Liver (tissue), 8 donors: ENCODE measurements at regions not wholly inside any gene's neighbourhood (a gene's known extent, or its start where the extent isn't known, plus 50 kb on each side); places are given as distances from the start of the nearest gene placed in this dataset.

ENCODE experiments used
- DNase-seq: peaks from one replicate; pipeline ENCODE4 v3.0.0-alpha.2; 2017; ENCODE audit warnings: low spot score
- H3K27ac ChIP-seq, 2 donors: one replicate each; pipeline ENCODE4 v1.7.0; 2013; ENCODE audit warnings: inconsistent platforms in 2 of 2, low read length in 2 of 2, control low read depth in 1 of 2, low read depth in 1 of 2, mild to moderate bottlenecking in 1 of 2
- H3K27me3 ChIP-seq, 4 donors: one replicate each; pipeline versions ENCODE4 v1.6.1 to v1.7.0; 2013; ENCODE audit warnings: low read length in 3 of 4, inconsistent platforms in 1 of 4, mild to moderate bottlenecking in 1 of 4, moderate library complexity in 1 of 4; ENCODE audit not compliant: control insufficient read depth in 4 of 4, insufficient read depth in 4 of 4
- H3K36me3 ChIP-seq, 4 donors: one replicate each; pipeline versions ENCODE4 v1.6.1 to v1.7.0; 2013; ENCODE audit warnings: low read length in 3 of 4, mild to moderate bottlenecking in 3 of 4, low read depth in 1 of 4, moderate library complexity in 1 of 4; ENCODE audit not compliant: control insufficient read depth in 4 of 4, insufficient read depth in 3 of 4
- H3K4me1 ChIP-seq, 4 donors: one replicate each; pipeline versions ENCODE4 v1.6.1 to v1.7.0; 2013; ENCODE audit warnings: low read length in 3 of 4, mild to moderate bottlenecking in 3 of 4, moderate library complexity in 1 of 4; ENCODE audit not compliant: control insufficient read depth in 4 of 4, insufficient read depth in 4 of 4
- H3K4me3 ChIP-seq, 3 donors: one replicate each; pipeline versions ENCODE4 v1.6.1 to v1.7.0; 2013; ENCODE audit warnings: low read length in 3 of 3, control low read depth in 1 of 3, low read depth in 1 of 3, mild to moderate bottlenecking in 1 of 3
- H3K9ac ChIP-seq, 2 donors: one replicate each; pipeline ENCODE4 v1.7.0; 2013; ENCODE audit warnings: low read length in 2 of 2, mild to moderate bottlenecking in 2 of 2, moderate library complexity in 2 of 2, control low read depth in 1 of 2, low read depth in 1 of 2
- H3K9me3 ChIP-seq, 4 donors: one replicate each; pipeline versions ENCODE4 v1.6.1 to v1.7.0; 2013; ENCODE audit warnings: low read length in 3 of 4; ENCODE audit not compliant: control insufficient read depth in 4 of 4
- ATF3 ChIP-seq: IDR thresholded peaks from 2 replicates; pipeline ENCODE4 v1.6.1; 2016; ENCODE audit warnings: antibody characterized with exemption
- CTCF ChIP-seq: fragments of 150-350 bp; IDR thresholded peaks from 2 replicates; pipeline ENCODE4 v1.5.1; 2017; ENCODE audit warnings: improper control_type of control experiment, low read depth, low read length; ENCODE audit not compliant: missing input control
- EGR1 ChIP-seq, 2 donors: IDR thresholded peaks; 2 replicates each; pipeline ENCODE4 v1.6.1; 2016 to 2018; ENCODE audit warnings: antibody characterized with exemption in 2 of 2, low read depth in 2 of 2
- FOXA1 ChIP-seq: IDR thresholded peaks from 2 replicates; pipeline ENCODE4 v1.6.1; 2016; ENCODE audit warnings: antibody characterized with exemption
- FOXA2 ChIP-seq: IDR thresholded peaks from 2 replicates; pipeline ENCODE4 v1.6.1; 2016; ENCODE audit warnings: antibody characterized with exemption
- GABPA ChIP-seq, 2 donors: IDR thresholded peaks in 1 of 2; conservative IDR thresholded peaks in 1 of 2; 2 replicates each; pipeline ENCODE4 v1.6.1; 2016; ENCODE audit warnings: antibody characterized with exemption in 2 of 2, mild to moderate bottlenecking in 1 of 2, moderate library complexity in 1 of 2
- HNF4A ChIP-seq, 2 donors: conservative IDR thresholded peaks; 2 replicates each; pipeline ENCODE4 v1.6.1; 2016; ENCODE audit warnings: antibody characterized with exemption in 2 of 2, mild to moderate bottlenecking in 2 of 2
- HNF4G ChIP-seq: IDR thresholded peaks from 2 replicates; pipeline ENCODE4 v1.6.1; 2016; ENCODE audit warnings: antibody characterized with exemption
- JUND ChIP-seq, 2 donors: IDR thresholded peaks; 2 replicates each; pipeline ENCODE4 v1.6.1; 2016; ENCODE audit warnings: antibody characterized with exemption in 2 of 2
- MAX ChIP-seq: IDR thresholded peaks from 2 replicates; pipeline ENCODE4 v1.6.1; 2016; ENCODE audit warnings: antibody characterized with exemption
- NR2F2 ChIP-seq: IDR thresholded peaks from 2 replicates; pipeline ENCODE4 v1.6.1; 2016; ENCODE audit warnings: antibody characterized with exemption
- REST ChIP-seq: IDR thresholded peaks from 2 replicates; pipeline ENCODE4 v1.6.1; 2016; ENCODE audit warnings: antibody characterized with exemption, mild to moderate bottlenecking
- SP1 ChIP-seq: IDR thresholded peaks from 2 replicates; pipeline ENCODE4 v1.6.1; 2018; ENCODE audit warnings: antibody characterized with exemption, mild to moderate bottlenecking
- TAF1 ChIP-seq: conservative IDR thresholded peaks from 2 replicates; pipeline ENCODE4 v1.6.1; 2016; ENCODE audit warnings: antibody characterized with exemption, mild to moderate bottlenecking
- YY1 ChIP-seq: IDR thresholded peaks from 2 replicates; pipeline ENCODE4 v1.6.1; 2016; ENCODE audit warnings: antibody characterized with exemption, mild to moderate bottlenecking
- WGBS: extraction: QIAGEN DNeasy Blood & Tissue Kit; methylation state at CpG from one replicate; pipeline ENCODE4 v1.1.7; 2013; 5-methylcytosine and 5-hydroxymethylcytosine counted together
- donor health status: healthy.
- donor health status: healthy.
- donor health status: healthy.
- donor health status: healthy.
- donor health status: healthy.

GRCh38 chr2:66323406-66323805 lies 111.5 kb upstream of the MEIS1 start (continued):
- no peak for TF ChIP-seq REST
- no peak for TF ChIP-seq GABPA (IDR thresholded peaks at IDR 0.05 in 1 of 2, conservative IDR thresholded peaks at IDR 0.05 in 1 of 2)
- no peak for TF ChIP-seq EGR1 (IDR thresholded peaks at IDR 0.05; ENCODE audit: low read depth in 2 of 2)

- H3K36me3 ChIP-seq = no peaks in the 10 kb centered on the region
- H3K4me1 ChIP-seq = no peaks in the 10 kb centered on the region
- DNase-seq = no peak
- TF ChIP-seq NR2F2 = no peak
- no peak for TF ChIP-seq YY1
- no peak for TF ChIP-seq HNF4A (conservative IDR thresholded peaks at IDR 0.05)
- TF ChIP-seq MAX = no peak
- no peak for TF ChIP-seq EGR1 (IDR thresholded peaks at IDR 0.05; ENCODE audit: low read depth in 2 of 2)
- no peak for TF ChIP-seq CTCF
- no peak for TF ChIP-seq TAF1
- TF ChIP-seq JUND (IDR thresholded peaks at IDR 0.05) = no peak
- TF ChIP-seq ATF3 = no peak
- no peak for TF ChIP-seq HNF4G
- no peak for TF ChIP-seq FOXA1
- no peak for TF ChIP-seq GABPA (IDR thresholded peaks at IDR 0.05 in 1 of 2, conservative IDR thresholded peaks at IDR 0.05 in 1 of 2)
- TF ChIP-seq FOXA2 = no peak
- no peak for TF ChIP-seq REST
- no peak for TF ChIP-seq SP1
- no peak overlapping the region for H3K27ac ChIP-seq
- H3K27me3 ChIP-seq = peaks cover 0 to 5% (median 0%) of the 10 kb centered on the region in 4 donors
- H3K9me3 ChIP-seq = no peaks in the 10 kb centered on the region
- no peak overlapping the region for H3K9ac ChIP-seq
- no peak overlapping the region for H3K4me3 ChIP-seq
- 62% methylated on average over 9 of the region's 9 CpGs for WGBS
Measured at GRCh38 chr2:66322506-66323260, 112.2 kb upstream of the MEIS1 start.
